ENCODE measurements at regions not wholly inside any gene's neighbourhood (a gene's known extent, or its start where the extent isn't known, plus 50 kb on each side); places are given as distances from the start of the nearest gene placed in this dataset.

- no peak for FAIRE-seq
Observed at GRCh38 chr20:40443753-40444152, 245.3 kb downstream of the MAFB start.

DNA sequence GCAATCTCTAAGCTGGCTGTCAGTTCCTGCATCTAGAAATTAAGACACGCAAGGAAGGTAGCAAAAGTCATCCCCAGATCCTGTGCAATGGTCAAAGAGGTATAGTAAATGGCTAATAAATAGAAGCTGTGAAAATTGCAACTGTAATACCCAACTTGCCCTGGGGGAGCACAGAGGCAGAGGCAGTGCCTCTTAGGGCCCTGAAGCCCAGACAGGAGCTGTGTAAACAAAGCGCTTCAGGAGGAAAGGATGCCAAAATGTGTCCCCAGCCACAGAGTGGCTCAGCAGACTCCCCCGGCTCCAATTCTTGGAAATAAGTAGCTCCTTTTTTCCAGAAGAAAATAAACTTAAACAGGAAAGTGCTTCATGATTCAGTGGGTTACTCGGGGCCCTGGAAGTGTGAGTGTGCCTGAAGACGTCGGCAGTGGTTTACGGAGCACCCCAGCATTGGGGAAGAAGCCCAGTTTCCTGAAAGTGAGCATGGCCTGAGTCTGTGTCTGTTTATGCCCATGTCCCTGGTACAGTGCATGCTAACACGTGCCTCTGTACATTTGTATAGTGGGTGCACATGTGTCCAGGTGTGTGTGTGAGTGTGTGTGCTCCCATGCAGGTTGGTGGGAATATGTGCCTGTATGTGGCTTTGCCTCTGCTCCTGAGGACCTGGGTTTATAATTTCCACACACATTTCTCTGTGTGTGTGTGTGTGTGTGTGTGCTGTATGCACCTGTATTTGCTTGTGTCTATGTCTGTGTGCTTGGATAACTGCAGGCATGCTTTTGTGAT, 246.7 kb downstream of the MAFB start:
- FAIRE-seq: no peak

DNA sequence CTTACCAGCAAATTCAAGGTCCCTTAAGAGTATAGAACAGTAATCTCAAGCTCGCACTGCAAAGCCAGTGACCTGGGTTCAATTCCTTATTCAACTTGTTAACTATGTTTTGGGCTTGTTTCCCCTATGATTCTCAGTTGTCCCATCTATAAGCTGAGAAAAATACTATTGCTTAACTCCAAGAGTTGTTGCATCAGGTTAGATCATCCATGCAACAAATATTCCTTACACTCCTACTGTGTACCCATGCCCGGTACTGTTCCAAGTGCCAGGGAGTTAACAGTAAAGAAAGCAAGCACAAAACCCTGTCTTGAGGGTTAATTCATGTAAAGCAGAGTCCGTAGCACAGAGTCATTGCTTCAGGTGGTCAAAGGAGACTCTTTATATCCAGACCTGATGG, 247.3 kb downstream of the MAFB start:
- FAIRE-seq: no peak

GRCh38 chr20:40438161-40438830, 250.7 kb downstream of the MAFB start:
- FAIRE-seq: no peak

GRCh38 chr20:40436011-40436410, 253.0 kb downstream of the MAFB start:
- FAIRE-seq: no peak

GRCh38 chr20:40435146-40435895, 253.7 kb downstream of the MAFB start:
- no peak for FAIRE-seq

DNA sequence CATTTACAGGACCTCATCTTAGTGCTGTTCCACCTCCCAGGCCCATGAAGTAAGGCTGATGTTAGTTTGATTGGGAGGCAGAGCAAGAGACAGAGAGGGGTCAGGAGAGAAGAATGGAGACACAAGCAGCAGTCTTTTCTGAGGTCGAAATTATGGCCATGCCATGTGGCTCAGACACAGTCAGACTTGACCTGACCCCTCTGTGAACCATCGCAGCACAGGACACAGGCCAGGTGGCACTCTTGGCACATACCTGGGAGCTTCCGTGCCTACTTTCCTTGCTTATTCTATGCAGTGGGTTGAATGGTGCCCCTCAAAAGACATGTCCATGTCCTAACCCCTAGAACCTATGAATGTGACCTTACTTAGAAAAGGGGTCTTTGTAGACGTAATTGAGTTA, 254.9 kb downstream of the MAFB start:
- no peak for FAIRE-seq

DNA sequence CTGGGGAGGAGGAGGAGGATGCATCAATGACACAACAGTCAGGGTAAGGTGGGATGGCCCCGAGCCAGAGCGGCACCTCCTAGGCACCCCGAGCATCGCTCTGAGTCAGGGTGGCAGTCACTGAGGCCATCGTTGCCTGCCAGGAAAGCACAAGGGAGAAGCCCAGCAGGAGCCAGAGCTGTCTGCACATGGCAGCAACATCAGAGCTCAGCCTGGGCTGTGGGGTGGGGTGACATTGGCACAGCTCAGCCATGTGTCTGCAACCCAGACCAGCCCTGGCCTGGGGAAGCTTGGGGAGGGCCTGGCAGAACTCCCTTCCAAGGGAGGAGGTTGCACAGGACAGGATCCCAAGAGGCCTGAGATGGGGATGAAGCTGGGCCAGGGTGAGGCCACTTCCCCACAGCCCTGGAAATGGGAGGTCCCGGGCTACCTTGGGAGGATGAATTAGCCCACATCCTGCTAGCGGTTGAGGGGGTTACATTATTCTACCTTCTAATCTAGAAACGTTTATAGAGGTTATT, 255.6 kb downstream of the MAFB start:
- no peak for FAIRE-seq

GRCh38 chr20:40431611-40432010, 257.4 kb downstream of the MAFB start:
- FAIRE-seq: no peak

GRCh38 chr20:40431112-40431511, 257.9 kb downstream of the MAFB start:
- FAIRE-seq: no peak

DNA sequence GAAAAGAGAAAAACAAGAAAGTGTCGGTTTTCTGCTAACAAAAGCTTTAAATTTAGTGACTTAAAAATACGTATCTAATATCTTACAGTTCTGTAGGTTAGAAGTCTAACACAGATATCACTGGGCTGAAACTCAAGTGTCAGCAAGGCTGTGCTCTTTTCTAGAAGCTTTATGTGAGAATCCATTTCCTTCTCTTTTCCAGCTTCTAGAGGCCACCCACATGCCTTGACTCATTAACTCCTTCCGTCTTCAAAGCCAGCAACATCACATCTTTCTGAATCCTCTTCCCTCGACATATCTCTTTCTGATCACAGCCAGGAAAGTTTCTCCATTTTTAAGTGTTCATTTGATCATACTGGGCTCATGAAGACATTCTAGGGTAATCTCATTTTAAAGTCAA, 262.0 kb downstream of the MAFB start:
- no peak for FAIRE-seq

- FAIRE-seq: no peak
Observed at GRCh38 chr20:40424695-40425094, 264.3 kb downstream of the MAFB start.

DNA sequence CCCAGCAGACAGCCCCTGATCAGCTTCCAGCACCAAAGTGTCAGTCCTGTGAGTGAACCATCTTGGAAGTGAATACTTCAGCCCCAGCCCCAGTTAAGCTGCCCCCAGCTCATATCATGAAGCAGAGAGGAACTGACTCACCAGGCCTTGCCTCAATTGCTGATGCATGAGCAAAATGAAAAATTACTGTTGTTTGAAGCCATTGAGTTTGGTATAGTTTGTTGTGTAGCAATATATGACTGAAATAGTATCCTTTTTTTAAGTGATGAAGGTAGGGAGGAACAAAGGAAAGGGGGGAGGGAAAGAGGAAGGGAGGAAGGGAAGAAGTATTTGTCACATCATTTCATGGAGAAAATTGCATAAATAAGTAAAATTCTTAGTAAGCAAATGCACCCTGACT, 266.4 kb downstream of the MAFB start:
- FAIRE-seq: no peak

GRCh38 chr20:40416274-40416673, 272.8 kb downstream of the MAFB start:
- no peak for FAIRE-seq

- FAIRE-seq: no peak
Observed at GRCh38 chr20:40414843-40415615, 274.0 kb downstream of the MAFB start.

DNA sequence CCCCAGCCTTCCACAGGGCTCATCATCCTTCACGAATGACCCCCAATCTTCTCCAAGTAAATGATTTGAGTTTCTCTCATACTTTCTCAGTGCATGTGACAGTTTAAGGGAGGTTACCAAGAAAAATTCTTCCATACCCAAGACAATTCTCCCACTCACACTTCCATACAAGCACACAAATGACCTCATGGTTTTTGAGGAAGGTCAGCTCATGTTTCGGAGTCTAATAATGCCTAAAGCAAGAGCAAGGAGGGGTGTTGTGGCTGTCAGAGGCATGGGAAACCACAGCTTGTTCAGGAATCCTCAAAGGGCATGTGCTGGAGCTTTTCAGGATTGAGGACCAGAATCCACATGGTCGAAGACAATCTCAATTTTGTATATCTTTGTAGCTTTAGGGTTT, 279.0 kb downstream of the MAFB start:
- FAIRE-seq: no peak

DNA sequence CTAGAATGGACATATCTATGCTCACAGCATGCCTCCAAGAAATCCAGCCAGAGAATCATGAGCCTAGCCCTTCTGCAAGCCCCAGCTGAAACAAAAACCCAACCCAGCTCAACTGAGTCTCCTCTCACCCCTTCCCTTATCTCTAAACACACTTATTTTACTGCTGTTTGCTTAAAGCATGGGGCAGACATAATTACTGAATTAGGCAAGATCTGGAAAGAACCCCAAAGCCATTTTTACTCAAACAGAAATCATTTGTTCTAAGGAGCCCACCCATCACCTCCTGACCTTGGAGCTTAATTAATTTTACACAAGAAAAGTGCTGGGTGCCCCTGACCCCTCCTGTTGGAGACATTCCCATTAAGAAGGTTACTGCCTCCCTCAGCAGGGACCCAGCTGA, 291.6 kb downstream of the MAFB start:
- FAIRE-seq: no peak

DNA sequence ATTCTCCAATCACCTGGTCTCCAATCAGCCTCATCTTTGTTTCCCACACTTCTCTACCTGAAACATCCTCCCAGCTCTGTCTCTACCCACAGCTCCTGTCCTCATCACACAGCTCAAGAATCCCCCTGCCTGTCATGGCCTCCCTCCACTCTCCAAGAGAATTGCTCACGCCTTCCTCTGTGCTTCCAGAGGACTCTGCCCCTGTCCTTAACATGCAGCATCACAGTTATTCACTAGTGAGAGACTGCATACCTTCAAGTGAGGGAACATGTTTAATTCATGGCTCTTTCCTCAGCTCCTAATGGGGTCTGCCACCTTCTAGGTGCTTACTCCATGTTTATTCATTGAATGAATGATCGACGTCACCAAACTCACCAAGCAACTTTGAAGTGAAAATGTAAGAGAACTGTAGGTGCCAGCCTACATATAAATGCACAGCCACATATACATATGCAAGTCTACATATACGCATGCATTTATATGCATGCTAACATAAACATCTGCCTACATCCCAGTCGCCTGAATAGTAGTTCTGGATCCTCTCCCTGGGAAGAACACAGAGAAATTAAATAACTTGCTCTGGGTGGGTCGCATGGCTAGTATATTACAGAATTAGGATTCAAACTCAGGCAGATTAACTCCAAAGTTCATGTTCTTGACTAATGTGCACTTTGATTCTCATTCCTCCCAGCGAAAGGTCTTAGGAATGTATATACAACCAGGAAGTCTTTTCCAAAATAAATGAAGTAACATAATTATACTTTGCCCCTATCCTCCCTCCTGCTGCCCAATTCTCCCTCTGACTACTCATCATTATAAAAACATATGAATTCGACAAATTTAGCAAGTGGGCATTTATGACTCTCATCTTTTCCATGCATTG, 295.6 kb downstream of the MAFB start:
- FAIRE-seq: no peak

- FAIRE-seq: no peak
Observed at GRCh38 chr20:40390654-40391053, 298.4 kb downstream of the MAFB start.

DNA sequence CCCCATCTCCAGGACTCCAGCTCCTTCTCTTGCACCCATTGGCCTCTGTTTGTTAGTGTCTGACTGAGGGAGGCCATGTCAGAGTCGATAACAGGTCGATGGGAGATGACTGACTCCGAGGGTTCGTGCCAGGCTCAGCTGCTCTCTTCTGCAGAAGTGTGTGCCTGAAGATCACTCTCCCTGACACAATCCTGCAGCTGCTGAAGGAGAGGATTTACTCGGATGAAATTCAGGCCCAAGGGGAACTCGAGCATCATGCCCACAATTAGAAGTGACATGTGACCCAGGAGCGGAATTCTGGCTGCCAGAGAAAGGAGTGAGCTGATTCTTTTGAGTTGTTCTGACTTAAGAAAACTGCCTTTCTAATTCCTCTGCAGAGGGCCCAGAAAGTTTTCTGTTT, 318.2 kb downstream of the MAFB start:
- no peak for FAIRE-seq

- no peak for FAIRE-seq
Observed at GRCh38 chr20:40368876-40369275, 320.2 kb downstream of the MAFB start.

DNA sequence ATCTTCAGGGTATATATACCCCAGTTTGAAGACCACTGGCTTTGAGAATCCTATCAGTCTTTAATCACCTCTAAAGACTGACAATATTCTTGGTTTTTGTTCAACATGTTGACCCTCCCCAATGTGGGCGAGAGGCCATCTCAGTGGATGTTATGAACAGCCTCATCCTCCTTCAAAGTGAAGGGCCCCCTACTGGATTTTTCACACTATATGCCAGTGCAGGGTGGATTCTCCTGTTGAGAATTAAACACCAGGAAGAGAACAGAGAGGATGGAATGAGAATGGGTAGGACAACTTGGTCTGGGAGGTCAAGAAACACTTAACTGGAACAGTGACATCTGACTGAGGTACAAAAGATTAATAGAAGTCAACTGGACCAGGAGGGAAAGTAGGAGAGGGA, 327.1 kb downstream of the MAFB start:
- no peak for FAIRE-seq
